NCI-H2171 treated with DMSO at 0.1 percent for 48 hours (cell line): ENCODE measurements at regions not wholly inside any gene's neighbourhood (a gene's known extent, or its start where the extent isn't known, plus 50 kb on each side); places are given as distances from the start of the nearest gene placed in this dataset.
"Not testable (repeated sequence)": the region's sequence is repeated elsewhere in the genome, so short reads cannot be mapped to it uniquely, and the experiment has no call there.

Source experiments
- DNase-seq: peaks from one replicate; lab custom pipeline; 2025; lab: John Stamatoyannopoulos, UW

- no peak for DNase-seq
Measured at GRCh38 chr2:122710049-122710448, 954.6 kb downstream of the TSN start.

DNA sequence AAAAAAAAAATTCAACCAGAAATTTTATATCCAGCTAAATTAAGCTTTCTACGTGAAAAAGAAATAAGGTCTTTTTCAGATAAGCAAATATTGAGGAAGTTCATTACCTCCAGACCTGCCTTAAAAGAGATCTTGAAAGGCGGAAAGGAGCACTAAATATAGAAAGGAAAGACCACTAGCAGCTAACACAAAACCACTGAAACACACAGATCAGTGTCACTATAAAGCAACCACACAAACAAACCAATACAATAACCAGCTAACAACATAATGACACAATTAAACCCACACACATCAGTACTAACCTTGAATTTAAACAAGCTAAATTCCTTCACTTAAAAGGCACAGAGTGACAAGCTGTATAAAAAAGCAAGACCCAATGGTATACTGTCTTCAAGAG lies 958.3 kb downstream of the TSN start:
- DNase-seq: no peak

DNA sequence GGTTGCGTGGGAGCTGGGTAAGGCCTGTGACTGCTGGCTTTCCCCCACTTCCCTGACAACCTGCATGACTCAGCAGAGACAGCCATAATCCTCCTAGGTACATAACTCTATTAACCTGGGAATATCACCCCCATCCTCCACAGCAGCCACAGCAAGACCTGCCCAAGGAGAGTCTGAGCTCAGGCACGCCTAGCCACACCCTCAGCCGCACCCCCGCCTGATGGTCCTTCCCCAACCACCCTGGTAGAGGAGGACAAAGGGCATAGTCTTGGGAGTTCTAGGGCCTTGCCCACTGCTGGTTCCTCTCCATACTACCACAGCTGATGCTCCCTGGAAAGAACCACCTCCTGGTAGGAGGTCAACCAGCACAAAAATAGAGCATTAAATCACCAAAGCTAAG lies 965.4 kb downstream of the TSN start:
- not testable (repeated sequence) for DNase-seq

DNA sequence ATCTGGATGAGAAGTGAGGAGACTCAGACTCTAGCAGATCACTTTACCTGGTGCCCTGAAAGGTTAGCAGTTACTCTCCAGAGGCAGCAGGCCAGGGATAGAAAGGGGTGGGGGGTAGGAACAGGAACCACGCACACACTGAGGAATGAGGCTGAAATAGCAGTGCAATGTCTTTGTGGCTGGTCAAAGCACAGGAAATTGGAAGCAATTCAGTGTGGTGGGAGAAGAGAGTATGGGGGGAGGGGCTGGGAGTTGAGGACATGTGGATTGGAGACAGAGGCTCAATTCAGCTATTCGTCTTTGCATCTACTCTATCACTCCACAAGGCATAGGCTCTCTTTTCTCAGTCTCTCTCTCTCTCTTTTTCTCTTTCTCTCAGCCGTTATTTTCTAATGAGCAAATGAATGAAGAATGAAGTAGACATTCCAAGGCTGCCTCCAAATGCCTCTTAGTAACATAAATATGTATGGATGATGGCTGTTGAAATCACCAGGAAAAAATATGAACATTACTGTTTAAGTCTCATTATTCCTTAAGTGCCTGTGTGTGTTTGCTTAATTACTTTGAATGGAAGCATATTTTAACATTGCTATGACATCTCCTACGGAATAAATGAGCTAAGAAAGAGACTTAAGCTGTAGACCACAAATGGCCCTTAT lies 979.4 kb downstream of the TSN start:
- DNase-seq: no peak

- DNase-seq: no peak
Measured at GRCh38 chr2:122736279-122736678, 980.8 kb downstream of the TSN start.

- DNase-seq: no peak
Measured at GRCh38 chr2:122737429-122738077, 982.1 kb downstream of the TSN start.

DNA sequence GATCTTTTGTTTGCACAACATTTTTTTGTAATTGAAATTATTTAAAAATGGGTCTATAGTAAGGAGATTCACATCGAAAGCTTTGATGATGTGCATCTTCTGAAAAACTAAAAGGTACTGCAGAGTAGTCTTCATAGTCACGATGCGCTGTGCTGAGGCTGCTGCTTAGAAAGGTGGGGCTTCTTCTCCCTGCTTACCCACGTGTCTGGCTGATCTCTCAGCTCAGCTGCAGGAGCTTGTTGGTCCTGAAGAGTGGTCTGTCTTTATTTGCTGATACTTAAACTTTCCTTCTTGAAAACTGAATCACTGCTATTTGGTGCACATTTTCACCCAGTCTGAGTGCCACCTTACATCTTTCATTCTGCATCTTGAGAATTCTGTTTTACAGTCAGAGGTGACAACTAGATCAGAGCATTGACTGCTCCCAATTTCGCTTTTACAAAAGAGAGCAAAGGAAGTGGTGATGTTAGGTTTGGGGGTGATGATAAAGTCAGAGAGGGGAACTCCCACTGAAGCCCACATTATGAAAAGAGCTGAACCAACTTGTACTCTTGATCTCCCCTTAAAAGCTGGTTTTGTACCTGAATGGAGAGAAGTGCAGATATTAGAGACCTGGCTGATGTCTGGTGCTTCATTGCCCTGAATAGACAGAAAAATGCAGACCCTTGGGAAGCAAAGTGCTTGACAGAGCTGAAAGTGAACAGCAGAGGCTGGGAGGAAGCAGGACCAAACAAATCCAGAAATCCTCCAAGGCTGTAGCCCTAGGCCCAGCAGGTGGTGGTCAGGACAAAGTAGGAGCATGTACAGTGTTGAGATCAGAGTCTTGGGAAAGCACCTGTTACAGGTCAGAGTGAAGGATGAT lies 984.5 kb downstream of the TSN start:
- no peak for DNase-seq

GRCh38 chr2:122740594-122740948 lies 985.1 kb downstream of the TSN start:
- no peak for DNase-seq

- DNase-seq: no peak
Measured at GRCh38 chr2:122741403-122741802, 986.0 kb downstream of the TSN start.

DNA sequence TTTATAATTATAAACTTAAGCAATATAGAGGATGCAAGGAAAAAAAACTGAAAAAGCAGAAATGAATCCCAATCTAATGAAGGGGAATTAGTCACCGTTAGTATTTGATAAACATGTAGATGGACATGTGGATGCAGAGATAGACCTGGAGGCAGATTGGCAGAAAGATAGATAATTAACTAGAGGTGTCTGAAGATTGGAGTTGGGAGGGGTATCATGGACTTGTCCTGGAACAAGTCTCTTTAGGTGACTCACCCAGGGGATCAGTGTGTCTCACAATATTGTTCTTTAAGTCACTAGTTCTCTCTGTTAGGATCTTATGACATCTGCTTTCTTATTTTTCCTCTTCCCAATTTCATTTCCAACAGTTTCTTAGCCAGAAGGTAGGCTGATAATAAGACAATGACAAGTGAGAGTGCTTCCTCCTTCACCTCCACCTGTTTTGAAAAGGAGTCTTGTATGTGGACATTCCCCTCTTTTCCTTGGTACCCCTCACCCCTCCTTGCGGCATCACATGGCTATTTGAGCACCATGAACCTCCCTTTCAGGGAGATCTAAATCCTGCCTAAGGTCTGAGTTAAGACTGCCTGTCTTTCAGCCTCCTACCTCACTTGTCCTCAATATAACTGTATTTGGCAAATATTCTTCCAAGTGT lies 987.7 kb downstream of the TSN start:
- no peak for DNase-seq

GRCh38 chr2:122745603-122746002 lies 990.2 kb downstream of the TSN start:
- no peak for DNase-seq

DNA sequence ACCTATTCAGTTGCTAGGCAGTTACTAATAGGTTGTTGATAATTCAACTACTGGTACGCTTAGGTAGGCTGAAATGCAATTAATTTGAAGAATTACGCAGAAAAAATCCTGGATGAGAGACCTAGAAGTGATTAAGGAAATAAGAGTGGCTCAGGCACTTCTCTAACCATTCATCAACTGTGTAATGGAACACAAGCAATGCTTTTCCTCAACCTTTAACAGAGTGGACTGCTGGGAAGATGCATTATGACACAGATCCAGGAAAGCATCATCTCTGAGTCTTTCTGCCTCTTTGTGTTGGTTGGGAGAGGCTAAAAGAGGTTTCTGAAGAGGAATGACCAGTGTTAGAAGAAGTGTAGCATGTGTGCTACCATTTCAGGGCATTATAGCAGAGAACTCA lies 992.2 kb downstream of the TSN start:
- DNase-seq: no peak

- DNase-seq: no peak
Measured at GRCh38 chr2:122748552-122749011, 993.1 kb downstream of the TSN start.

DNA sequence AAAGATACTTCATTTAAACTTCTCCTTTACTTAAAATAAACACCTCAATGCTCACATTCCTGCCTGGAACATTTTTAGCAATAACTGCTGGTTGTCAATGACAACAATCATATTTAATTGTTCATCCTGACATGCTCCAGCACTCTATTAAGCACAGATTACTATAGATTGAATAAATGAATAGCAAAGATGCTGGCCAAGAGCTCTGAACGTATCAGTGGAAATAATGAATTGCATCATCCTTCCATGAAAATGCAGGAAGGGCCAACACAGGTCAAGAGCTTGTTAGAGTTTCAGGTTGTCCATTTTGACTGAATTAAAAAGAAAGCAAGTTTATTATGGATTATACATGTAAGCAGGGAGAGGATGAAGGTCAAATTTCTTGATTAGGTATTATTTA lies 994.0 kb downstream of the TSN start:
- no peak for DNase-seq

DNA sequence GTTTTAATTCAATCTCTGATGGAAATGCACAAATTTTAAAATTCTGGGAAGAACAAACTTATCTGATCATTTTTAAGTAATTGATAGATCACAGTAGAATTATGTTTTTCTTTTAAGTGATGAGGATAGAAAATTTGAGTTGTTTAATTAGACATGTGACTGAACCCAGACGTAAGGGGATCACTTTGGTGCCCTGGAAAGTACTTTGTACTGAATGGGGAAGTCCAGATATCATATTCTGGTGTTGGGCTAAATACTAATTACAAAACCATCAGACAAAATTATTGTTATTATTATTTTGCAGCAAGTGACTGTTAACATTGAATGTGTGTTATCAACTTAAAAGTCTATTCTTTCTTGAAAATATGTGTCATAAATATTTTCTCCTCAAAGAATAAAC lies 994.6 kb downstream of the TSN start:
- no peak for DNase-seq

DNA sequence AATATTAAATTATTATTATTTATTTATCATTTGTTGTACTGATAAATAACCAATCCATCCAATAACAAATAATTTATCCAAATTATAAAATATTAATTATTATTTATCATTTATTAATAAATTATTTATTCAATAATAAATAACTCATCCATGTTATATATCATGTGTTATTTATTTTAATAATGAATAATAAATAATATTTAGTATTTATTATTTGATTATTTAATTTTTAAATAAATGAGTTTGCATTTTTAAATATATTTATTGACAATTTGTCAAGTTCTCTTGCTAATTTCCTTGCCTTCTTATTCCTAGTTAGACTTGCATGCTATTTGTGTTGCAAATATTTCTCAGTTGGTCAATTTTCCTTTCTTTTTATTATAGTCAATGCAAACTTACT lies 995.4 kb downstream of the TSN start:
- no peak for DNase-seq

- DNase-seq: no peak
Measured at GRCh38 chr2:122753336-122753735, 997.9 kb downstream of the TSN start.

DNA sequence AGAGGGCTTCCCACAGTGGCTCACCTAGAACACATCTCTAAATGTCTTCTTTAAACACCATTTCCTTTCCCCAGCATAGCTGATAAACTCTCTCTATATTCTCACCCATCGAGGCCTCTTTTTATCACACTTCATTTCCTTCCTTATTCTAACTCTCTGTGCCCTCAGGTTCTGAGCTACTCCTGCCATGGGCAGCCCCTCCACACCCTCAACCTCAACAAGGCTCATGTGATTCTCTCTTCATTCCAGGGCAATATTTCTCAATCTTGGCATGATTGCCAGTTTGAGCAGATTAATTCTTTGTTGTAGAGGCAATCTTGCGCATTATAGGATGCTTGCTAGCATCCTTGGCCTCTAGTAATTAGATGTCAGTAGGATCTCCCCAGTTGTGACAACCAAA lies 999.1 kb downstream of the TSN start:
- DNase-seq: no peak

DNA sequence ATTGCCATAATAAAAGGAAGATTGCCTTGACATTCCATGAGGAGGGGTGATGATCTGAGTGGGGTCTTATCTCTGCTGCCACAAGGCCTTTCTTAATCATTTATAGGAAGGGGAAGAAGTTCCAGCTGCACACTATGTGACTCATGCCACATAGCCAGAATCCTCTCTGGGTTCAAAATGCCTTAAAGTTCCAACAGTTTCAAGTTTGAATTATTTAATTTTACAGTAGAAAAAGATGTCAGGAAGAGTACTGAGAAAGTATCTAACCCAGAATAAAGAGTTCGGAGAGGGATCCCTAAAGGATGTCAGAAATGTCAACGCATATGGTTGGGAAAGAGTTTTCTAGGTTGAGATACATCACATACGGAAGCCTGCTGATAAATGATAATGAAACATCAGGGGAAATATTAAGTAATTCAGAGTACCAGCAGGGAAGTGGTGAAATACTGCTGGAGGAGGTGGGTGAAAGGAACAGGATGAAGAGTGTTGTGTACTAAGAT lies 999.9 kb downstream of the TSN start:
- no peak for DNase-seq

DNA sequence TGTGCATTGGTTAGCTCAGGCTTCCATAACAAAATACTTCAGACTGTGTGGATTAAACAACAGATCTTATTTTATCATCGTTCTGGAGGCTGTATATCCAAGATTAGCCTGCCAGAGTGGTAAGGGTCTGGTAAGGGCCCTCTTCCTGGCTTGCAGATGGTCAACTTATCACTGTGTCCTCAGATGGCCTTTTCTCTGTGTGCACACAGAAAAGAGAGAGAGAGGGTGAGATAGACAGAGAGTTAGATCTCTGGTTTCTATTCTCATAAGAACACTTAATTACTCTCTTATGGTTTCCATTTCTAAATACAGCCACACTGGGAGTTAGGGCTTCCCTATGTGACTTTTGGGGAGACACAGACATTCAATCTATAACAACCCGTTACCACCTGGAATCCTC lies 1003.5 kb downstream of the TSN start:
- DNase-seq: no peak

DNA sequence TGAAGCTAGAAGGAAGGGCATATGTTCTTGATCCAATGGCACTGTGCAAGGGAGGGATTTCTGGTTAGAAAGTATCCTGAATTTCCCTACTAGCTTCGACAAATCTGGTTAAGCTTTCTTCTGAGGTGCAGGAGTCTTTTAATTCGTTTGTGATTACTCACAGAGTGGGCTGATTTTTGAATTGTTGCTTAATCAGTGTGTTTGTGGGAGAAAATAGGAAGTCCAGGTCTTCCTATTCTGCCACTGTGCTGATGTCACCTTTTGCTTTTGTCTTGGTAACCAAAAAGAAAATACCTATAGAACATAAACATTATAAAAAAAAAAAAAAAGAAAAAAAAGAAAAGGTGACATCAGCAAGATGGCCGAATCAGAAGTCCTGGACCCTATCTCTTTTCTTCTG lies 1008.6 kb downstream of the TSN start:
- no peak for DNase-seq

DNA sequence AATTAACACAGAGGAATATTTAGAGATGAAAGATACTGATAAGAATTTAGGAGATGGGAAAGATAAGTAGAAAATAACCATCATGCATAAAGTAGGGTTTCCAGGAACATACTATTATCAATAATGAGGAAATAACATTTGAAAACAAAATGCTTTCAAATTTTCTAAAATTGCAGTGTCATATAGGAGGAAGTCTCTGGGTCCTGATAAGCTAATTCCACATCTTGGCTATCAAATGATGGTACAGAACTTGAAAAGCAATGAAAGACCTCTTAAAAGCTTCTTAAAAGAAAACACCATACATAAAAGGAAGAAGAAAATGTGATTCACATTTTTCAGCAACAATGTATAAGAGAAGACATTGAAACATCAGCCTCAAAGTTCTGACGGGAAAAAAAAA lies 1024.8 kb downstream of the TSN start:
- no peak for DNase-seq
